DOHH2 (cell line): ENCODE measurements at regions not wholly inside any gene's neighbourhood (a gene's known extent, or its start where the extent isn't known, plus 50 kb on each side); places are given as distances from the start of the nearest gene placed in this dataset.

Experiments used
- CTCF ChIP-seq: fragments of 200-600 bp; sonication (generic); IDR thresholded peaks from one replicate; pipeline ENCODE4 v1.5.1; 2014; ENCODE audit warnings: antibody characterized with exemption, mild to moderate bottlenecking, low read depth, low read length; ENCODE audit not compliant: poor library complexity, severe bottlenecking
- EZH2phosphoT487 ChIP-seq: fragments of 200-600 bp; sonication (generic); IDR thresholded peaks from 2 replicates; pipeline ENCODE4 v1.6.1; 2017; ENCODE audit warnings: borderline replicate concordance, mild to moderate bottlenecking, antibody characterized with exemption, low read length, moderate library complexity, mixed read lengths

GRCh38 chr2:181352158-181352557 lies 105.0 kb upstream of the ITGA4 start:
- TF ChIP-seq CTCF (no peak), EZH2phosphoT487 (no peak)
